Right cardiac atrium (tissue), 5 donors: ENCODE measurements at regions not wholly inside any gene's neighbourhood (a gene's known extent, or its start where the extent isn't known, plus 50 kb on each side); places are given as distances from the start of the nearest gene placed in this dataset.

Experiments
- ATAC-seq, 2 donors: fragments of 200-7000 bp; cut with Tn5 transposase; one replicate each; pipeline versions ENCODE4 v1.8.0 to v1.9.1; 2020; ENCODE audit warnings: moderate library complexity in 2 of 2, mild to moderate bottlenecking in 1 of 2
- DNase-seq, 3 donors: peaks; one replicate each; pipeline ENCODE4 v3.0.0-alpha.2; 2020
- H3K27ac ChIP-seq: one replicate; pipeline ENCODE4 v1.5.1; 2013; ENCODE audit warnings: mild to moderate bottlenecking, low read length, control low read depth, moderate library complexity
- H3K27me3 ChIP-seq: one replicate; pipeline ENCODE4 v1.6.1; 2013; ENCODE audit not compliant: control insufficient read depth, insufficient read depth
- H3K4me1 ChIP-seq: one replicate; pipeline ENCODE4 v1.6.1; 2013; ENCODE audit warnings: low read length; ENCODE audit not compliant: control insufficient read depth, insufficient read depth
- H3K4me3 ChIP-seq: one replicate; pipeline ENCODE4 v1.5.1; 2013; ENCODE audit warnings: low read length, control low read depth
- H3K9me3 ChIP-seq: one replicate; pipeline ENCODE4 v1.6.1; 2013; ENCODE audit warnings: low read length; ENCODE audit not compliant: control insufficient read depth
- WGBS: extraction: QIAGEN DNeasy Blood & Tissue Kit; methylation state at CpG from one replicate; pipeline ENCODE4 v1.1.7; 2013; 5-methylcytosine and 5-hydroxymethylcytosine counted together
- intact Hi-C, 4 donors: fragments of 100-400 bp; cut with DNase I; formaldehyde crosslinking; loops; one replicate each; pipeline versions ENCODE4 v1.11.0 to v1.14.0; 2022 to 2023
- donor health status: healthy with polysubstance abuse.
- donor health status: DM: no; HTN: yes; CAD: no.
- donor health status: DM: no; HTN: no; CAD: no.
- donor health status: DM: no; HTN: yes; CAD: no; lungs with severe emphysema.
- donor health status: DM: yes; HTN: yes; CAD: no.

DNA sequence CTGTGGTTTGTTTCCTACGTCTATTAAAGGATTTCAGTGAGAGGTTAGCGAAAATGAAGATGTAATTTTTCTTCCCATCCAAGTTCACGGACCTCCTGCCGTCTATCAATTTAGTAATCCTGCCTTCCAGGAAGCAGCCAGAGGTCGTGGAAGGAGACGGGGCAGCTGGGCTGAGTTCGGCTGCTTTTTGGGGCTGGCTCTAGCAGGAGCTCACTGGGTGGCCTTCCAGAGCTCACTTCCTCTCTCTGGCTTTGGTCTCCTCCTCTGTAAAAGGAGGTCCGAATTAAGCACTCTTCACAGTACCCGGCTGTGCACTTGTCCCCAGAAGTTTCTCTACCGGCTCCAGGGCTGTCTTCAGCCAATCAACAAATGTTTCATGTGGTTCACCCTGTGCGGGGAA is 295.4 kb downstream of the BCOR start:
- Histone ChIP-seq H3K9me3 (no peaks in the 10 kb centered on the region), H3K27ac (no peak overlapping the region), H3K4me1 (no peaks in the 10 kb centered on the region), H3K27me3 (no peaks in the 10 kb centered on the region), H3K4me3 (no peak overlapping the region)
- intact Hi-C loops = no loop called here
- peak in 1 of 3 donors; percentile 61 for DNase-seq
- ATAC-seq = peak; percentile 22 to 48
- 51% methylated on average over 11 of the region's 11 CpGs for WGBS

DNA sequence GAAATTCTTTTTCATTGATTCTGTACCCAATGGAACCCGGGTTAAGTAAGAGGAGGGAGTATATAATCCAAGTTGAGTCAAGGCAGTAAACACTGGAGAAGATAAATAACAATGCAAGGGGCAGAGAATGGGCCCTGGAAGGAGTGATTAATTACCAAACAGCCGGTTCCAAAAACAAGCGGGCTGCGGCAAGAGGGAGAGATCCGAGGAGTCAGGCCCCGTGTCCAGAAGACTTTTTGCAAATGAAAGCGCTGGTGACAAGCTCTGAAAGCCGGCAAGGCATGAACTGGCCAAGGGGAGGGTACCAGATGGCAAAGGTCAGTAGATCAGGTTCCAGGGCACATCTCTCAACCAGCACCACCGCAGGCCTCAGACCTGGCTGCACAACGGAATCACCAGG is 294.9 kb downstream of the BCOR start:
- 83% methylated on average over 10 of the region's 10 CpGs for WGBS
- ATAC-seq = no peak
- no peaks in the 10 kb centered on the region for H3K9me3 ChIP-seq
- DNase-seq = no peak
- no peak overlapping the region for H3K27ac ChIP-seq
- H3K4me1 ChIP-seq = no peaks in the 10 kb centered on the region
- H3K4me3 ChIP-seq = no peak overlapping the region
- no peaks in the 10 kb centered on the region for H3K27me3 ChIP-seq
- intact Hi-C loops = no loop called here

DNA sequence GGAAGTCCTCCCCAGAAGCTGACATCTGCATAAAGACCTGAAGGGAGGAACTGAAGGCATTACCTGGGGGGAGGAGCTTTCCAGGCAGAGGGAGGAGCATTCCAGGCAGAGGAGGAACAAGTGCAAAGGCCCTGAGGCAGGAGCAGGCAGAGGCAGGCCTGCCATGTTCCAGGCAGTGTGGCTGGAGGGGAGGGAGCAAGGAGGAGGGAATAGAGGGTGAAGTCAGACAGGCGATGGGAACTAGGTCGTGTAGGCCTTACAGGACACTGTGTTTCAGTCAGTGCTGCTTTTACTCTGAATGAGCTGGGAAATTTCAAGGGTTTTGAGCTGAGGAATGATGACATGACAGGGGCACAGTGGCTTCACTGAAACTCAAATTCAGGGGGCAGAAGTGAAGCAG is 292.7 kb downstream of the BCOR start:
- WGBS = 88% methylated on average over 2 of the region's 2 CpGs
- Histone ChIP-seq H3K4me1 (no peaks in the 10 kb centered on the region), H3K27ac (no peak overlapping the region), H3K27me3 (no peaks in the 10 kb centered on the region), H3K9me3 (no peaks in the 10 kb centered on the region), H3K4me3 (no peak overlapping the region)
- ATAC-seq = no peak
- intact Hi-C loops = no loop called here
- DNase-seq = no peak

DNA sequence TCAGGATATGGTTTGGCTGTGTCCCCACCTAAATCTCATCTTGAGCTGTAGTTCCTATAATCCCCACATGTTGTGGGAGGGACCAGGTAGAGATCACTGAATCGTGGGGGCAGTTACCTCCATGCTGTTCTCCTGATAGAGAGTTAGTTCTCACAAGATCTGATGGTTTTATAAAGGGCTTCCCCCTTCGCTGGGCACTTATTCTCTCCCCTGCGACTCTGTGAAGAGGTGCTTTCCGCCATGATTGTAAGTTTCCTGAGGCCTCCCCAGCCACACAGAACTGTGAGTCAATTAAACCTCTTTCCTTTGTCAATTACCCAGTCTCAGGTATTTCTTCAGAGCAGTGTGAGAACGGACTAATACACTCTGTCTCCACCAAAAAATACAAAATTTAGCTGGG is 291.9 kb downstream of the BCOR start:
- no peak for DNase-seq
- H3K27me3 ChIP-seq = no peaks in the 10 kb centered on the region
- 94% methylated on average over 5 of the region's 5 CpGs for WGBS
- H3K4me1 ChIP-seq = no peaks in the 10 kb centered on the region
- H3K9me3 ChIP-seq = no peaks in the 10 kb centered on the region
- no peak for ATAC-seq
- no peak overlapping the region for H3K4me3 ChIP-seq
- intact Hi-C loops = no loop called here
- no peak overlapping the region for H3K27ac ChIP-seq

DNA sequence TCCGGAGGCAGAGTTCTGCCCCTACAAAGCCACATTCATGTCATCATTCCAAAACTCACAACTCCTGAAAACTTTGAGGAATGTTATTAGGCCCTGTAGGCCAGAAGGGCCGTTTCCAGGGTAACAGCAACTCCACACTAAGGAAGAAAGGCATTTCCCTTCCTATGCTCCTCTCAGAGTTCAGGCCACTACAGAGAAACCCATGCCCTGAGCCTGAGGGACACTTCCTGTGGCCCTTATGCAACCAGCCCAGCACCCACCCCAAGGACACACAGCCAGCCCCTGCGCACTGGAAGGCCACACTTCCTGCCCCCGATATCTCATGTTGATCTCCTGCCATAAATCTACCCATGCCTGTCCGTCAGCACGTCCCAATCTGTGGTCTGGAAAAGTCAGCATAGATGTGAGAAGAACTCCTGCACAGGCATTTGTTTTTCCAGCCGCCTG is 289.3 kb downstream of the BCOR start:
- H3K4me3 ChIP-seq = no peak overlapping the region
- 16% methylated on average over 7 of the region's 7 CpGs for WGBS
- intact Hi-C loops = no loop called here
- no peaks in the 10 kb centered on the region for H3K27me3 ChIP-seq
- ATAC-seq = peak; percentile 73 to 89
- no peaks in the 10 kb centered on the region for H3K4me1 ChIP-seq
- DNase-seq = peak in 2 of 3 donors; percentile 27 to 61
- no peaks in the 10 kb centered on the region for H3K9me3 ChIP-seq
- no peak overlapping the region for H3K27ac ChIP-seq

DNA sequence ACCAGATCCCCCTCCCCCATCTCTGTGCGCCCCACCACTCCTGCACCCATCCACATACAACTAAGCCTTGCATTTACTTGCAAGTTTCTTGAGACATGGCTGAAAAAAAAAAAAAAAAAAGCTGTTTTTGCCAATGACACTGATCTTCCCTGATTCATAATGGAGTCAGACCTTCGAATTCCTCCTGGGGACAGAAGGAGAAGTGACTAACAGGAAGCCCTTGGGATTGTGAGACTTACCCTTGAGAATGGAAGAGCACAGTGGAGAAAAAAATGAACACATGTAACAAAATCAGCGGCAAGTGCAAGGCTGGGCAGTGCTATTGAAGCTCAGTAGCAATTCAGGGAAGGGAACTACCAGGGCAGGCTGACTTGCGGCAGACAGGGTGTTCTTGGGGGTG is 288.4 kb downstream of the BCOR start:
- H3K27ac ChIP-seq = no peak overlapping the region
- H3K9me3 ChIP-seq = no peaks in the 10 kb centered on the region
- ATAC-seq (no peak), DNase-seq (no peak)
- WGBS = 72% methylated on average over 4 of the region's 4 CpGs
- no peak overlapping the region for H3K4me3 ChIP-seq
- H3K4me1 ChIP-seq = peaks cover 3% of the 10 kb centered on the region
- intact Hi-C loops = no loop called here
- no peaks in the 10 kb centered on the region for H3K27me3 ChIP-seq

DNA sequence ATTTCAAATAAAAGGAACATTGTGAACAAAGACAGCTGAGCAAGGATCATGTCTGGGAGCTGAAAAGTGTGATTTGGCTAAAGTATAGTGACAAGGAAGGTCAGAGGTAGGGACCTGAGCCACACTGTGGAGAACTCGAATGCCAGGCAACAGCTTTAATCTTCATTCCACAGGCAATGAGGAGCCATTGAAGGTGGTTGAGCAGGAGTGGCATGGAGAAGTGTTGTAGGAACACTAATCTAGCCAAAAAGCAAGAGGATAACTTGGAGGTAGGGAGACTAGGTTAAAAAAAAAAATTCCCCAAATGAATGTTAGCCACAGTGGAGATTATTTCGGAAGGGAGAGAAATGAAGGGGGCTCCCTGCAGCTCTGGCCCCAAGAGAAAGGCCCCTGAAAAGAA is 286.9 kb downstream of the BCOR start:
- intact Hi-C loops = loop anchor here in 3 of 4 donors (10.0 kb wide), 7 partner anchors 76 to 454 kb away; partner anchors contain the start of gene BCOR (in 1 of the 3)
- Histone ChIP-seq H3K4me3 (no peak overlapping the region), H3K27ac (no peak overlapping the region), H3K9me3 (no peaks in the 10 kb centered on the region), H3K27me3 (no peaks in the 10 kb centered on the region), H3K4me1 (peaks cover 3% of the 10 kb centered on the region)
- DNase-seq (no peak), ATAC-seq (no peak)
- 93% methylated on average over 2 of the region's 2 CpGs for WGBS

DNA sequence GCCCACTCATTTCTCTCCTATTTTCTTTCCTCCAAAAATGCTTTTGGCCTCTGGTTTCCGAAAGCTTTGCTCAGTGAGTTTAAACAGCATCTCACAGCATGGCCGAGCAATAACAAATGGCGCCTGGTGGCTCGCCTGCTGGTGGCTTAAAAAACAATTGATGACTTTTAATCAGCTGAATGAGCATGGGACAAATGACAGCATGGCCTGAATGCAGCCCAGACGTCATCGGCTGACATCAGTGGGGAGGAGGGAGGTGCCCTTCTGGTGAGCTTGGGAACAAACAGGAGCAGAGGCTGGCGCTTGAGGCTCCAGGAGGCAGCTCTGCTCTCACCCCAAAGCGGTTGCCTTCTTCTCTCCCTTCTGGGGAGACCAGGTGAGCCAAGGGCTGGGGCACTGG is 286.4 kb downstream of the BCOR start:
- intact Hi-C loops = loop anchor here in 3 of 4 donors (10.0 kb wide), 7 partner anchors 77 to 453 kb away; partner anchors contain the start of gene BCOR (in 1 of the 3)
- H3K9me3 ChIP-seq = no peaks in the 10 kb centered on the region
- H3K4me3 ChIP-seq = no peak overlapping the region
- WGBS = 85% methylated on average over 8 of the region's 8 CpGs
- peaks cover 3% of the 10 kb centered on the region for H3K4me1 ChIP-seq
- H3K27me3 ChIP-seq = no peaks in the 10 kb centered on the region
- ATAC-seq (no peak), DNase-seq (peak in 2 of 3 donors; percentile 48 to 63)
- no peak overlapping the region for H3K27ac ChIP-seq

DNA sequence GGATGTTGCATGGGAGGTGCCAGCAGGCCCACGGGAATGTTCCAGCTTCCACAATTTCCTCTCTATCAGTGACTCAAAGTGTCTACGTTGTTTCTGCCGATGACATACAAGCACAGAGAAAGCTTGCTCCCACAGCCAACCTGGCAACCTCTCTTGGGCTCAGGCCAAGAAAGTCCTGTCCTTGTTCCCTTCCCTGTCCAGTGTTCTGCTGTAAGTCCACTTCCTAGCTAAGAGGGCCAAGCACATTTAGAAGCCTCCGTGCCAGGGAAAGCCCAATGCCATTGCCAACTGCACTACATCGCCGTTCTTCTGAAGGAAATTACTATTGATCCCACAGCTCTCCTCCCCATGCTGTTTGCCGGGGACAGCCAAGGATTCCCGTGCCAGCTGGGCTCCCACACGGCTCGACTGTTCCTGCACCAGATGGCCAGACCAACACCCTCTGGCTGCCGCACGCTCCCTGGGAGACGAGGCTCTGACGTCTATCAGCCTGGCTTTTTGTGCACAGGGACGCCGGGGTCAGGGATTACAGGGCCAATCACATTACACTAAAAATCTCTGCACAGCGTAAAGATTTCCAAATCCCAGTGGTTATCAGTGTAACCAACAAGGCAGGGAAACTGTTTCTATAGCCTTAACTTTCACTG is 284.0 kb downstream of the BCOR start:
- Histone ChIP-seq H3K27me3 (no peaks in the 10 kb centered on the region), H3K4me3 (no peak overlapping the region), H3K27ac (peak overlapping the region; percentile 86), H3K4me1 (peaks cover 3% of the 10 kb centered on the region), H3K9me3 (no peaks in the 10 kb centered on the region)
- WGBS = 26% methylated on average over 17 of the region's 17 CpGs
- peak; percentile 87 to 93 (median 90) for DNase-seq
- intact Hi-C loops = loop anchor here in 3 of 4 donors (10.0 kb wide), 7 partner anchors 79 to 451 kb away; partner anchors contain the start of gene BCOR (in 1 of the 3)
- peak; percentile 89 to 91 for ATAC-seq

DNA sequence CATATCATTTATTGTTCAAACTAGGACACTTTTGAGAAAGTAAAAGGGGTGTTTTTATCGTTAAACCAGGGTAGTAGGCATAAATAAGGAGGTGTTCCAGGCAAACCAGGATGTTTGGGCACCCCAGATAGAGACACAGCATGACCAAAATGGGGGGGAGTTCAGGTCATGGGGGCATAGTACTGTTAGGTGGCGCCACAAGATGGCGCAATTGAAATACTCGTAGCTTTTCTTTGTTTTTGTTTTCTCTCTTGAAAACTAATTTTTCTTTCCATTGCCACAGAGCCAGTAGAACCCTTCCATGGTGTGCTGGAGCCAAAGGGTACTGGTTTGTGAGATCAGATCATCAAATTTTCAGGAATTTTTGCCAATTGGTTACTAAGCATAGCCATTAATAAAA is 283.4 kb downstream of the BCOR start:
- 42% methylated on average over 4 of the region's 4 CpGs for WGBS
- ATAC-seq = peak in 1 of 2 donors; percentile 20
- DNase-seq = peak in 1 of 3 donors; percentile 65

DNA sequence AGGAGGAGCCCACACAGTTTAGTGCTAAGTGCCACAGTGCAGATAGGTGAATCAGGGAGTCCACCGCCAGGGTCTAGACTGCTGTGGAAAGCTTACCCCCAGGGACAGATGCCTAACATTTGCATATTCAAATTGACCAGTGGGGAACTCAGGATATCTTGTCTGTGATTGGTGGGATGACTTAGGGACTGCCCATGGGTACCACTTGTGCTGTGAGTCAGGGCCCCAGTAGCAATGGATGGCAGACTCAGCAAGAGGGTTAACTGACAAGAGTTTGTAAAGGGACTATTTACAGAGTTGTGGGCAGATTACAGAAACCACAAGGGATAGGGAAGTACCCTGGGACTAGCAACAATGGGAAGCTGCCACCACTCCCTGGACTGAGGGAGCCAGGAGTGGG is 282.1 kb downstream of the BCOR start:
- no peak overlapping the region for H3K4me3 ChIP-seq
- intact Hi-C loops = loop anchor here in 3 of 4 donors (5.0 to 10.0 kb wide), 8 partner anchors 81 to 449 kb away; partner anchors contain the start of gene BCOR (in 1 of the 3)
- ATAC-seq = no peak
- no peaks in the 10 kb centered on the region for H3K9me3 ChIP-seq
- H3K27me3 ChIP-seq = no peaks in the 10 kb centered on the region
- 91% methylated on average over 1 of the region's 1 CpG for WGBS
- no peak for DNase-seq
- no peak overlapping the region for H3K27ac ChIP-seq
- H3K4me1 ChIP-seq = peaks cover 3% of the 10 kb centered on the region

More for the DNA sequence above, 283.4 kb downstream of the BCOR start:
- no peaks in the 10 kb centered on the region for H3K27me3 ChIP-seq
- intact Hi-C loops = loop anchor here in 3 of 4 donors (10.0 kb wide), 7 partner anchors 80 to 450 kb away; partner anchors contain the start of gene BCOR (in 1 of the 3)
- H3K4me3 ChIP-seq = no peak overlapping the region
- H3K27ac ChIP-seq = no peak overlapping the region
- peaks cover 3% of the 10 kb centered on the region for H3K4me1 ChIP-seq
- H3K9me3 ChIP-seq = no peaks in the 10 kb centered on the region
